NCI-H187 (cell line): ENCODE measurements at regions not wholly inside any gene's neighbourhood (a gene's known extent, or its start where the extent isn't known, plus 50 kb on each side); places are given as distances from the start of the nearest gene placed in this dataset.

Experiments
- DNase-seq, 2 experiments: peaks; one replicate each; lab custom pipeline; 2025; lab: John Stamatoyannopoulos, UW

DNA sequence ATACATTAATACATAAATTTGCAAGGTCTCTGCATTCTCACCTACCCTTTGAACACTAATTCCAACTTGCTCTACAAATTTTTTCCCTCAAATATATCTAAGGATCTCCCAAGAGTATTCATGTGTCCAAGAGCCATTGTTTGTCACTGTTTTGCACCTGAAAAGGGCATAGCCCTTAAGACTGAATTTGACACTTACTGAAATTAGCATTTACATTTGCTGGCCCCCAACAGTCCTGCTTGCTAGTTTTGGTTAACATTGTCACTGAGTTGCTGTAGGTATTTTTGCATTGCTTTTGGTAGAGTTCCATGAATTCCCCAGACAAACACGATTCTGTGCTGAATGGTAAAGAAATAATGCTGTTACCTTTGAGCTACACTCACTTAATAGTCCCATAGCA is 57.3 kb downstream of the KCNA4 start:
- no peak for DNase-seq

DNA sequence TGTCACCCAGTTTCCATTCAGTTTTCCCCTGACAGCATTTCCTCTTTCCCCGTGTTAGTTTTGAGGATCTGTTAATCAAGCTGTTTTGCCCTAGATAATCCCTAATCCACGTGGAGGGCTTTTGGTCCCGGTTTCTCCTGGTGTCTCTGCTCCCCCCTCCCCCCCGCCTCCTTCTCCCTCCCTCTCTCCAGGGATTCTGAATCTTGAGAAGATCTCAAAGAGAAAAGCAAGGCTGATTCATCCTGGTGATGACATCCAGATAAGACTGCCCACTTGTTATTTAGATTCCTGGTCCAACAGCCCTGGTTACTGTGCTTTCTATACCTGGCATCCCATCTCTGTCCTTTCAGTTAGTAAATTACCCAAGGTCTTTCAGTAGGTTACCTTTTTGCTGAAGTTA is 59.4 kb downstream of the KCNA4 start:
- no peak for DNase-seq

DNA sequence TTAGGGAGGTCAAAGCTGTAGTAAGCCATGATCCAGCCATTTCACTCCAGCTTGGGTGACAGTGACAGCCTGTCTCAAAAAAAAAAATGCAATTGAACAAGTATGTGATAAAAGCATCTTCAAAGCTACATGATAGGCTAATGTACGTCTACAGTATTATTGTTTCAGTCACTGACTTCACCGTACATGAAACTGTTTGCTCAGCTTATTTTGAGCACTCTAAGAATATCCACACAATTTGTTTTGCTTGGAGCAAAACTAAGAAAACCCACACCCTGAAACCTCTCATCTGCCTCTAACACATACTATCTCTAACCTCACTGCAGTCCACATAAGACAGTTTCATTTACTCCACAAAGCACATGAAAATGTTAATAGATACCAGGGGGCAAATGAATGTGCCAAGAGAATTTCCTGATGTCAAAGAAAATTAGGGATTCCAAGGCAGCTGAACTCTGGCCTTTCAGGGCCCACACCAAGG is 60.7 kb downstream of the KCNA4 start:
- DNase-seq = no peak

DNA sequence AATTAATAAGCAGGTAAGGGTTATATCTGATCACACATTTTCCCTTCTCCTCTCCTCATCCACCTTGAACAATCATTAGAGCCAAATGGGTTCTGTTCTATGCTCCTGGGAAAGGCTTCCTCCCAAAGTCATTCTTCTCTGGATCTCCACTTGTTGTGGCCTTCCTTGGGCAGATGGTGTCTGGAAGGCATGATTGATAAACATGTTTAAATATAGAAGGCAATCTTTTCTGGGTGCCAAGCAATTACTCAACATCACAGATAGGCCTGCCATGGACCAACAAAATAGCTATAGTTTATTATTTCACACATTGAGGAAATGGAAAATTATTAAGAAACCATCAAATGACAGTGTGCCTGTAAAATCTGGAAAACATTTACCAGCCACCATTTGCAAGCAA is 73.5 kb downstream of the KCNA4 start:
- DNase-seq = no peak

DNA sequence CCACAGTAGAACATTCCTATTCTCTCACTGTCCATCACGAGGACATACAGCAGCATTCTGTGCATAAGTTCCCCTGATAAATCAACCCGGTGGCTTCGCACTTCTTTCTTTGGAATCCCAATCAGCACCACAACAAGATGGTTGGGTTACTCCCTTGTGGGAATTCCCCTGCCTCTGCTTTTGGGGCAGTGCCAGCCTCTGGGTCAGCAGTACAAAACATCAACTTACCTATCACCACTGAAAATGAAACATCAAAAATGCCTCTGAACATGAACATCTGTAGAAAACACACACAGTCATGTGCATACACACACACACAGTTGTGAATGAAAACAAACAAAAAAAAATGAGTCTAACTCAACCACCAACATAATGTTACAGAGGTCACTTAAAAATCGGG is 79.3 kb downstream of the KCNA4 start:
- DNase-seq = no peak

DNA sequence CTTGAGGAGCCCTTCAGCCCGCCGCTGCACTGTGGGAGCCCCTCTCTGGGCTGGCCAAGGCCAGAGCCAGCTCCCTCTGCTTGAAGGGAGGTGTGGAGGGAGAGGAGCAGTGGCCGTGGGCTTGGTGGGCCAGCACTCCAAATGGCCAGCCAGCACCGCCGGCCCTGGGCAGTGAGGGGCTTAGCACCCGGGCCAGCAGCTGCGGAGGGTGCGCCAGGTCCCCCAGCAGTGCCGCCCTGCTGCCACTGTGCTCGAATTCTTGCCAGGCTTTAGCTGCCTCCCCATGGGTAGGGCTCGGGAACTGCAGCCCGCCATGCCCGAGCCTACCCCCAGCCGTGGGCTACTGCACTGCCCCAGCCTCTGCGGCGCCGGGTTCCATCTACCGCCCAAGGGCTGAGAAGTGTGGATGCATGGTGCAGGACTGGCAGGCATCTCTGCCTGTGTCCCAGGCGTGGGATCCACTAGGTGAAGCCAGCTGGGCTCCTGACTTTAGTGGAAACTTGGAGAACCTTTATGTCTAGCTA is 82.7 kb downstream of the KCNA4 start:
- no peak for DNase-seq

DNA sequence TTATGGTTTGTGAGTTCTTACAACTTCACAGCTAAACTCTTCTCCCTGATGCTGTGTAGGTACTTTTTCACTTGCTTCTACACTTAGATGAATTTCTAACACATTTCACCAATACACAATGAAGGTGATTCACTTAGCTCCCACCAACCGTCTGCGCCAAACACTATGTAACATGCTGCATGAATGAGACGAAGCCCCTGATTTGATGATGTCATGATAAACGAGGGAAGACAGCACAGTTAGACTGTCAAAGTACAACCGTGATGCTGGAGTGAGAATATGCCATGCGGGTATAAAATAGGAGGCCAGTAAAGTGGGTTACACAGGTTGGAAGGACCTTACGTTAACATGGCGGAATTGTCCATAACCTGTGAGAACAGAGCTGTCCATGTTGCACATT is 100.8 kb downstream of the KCNA4 start:
- DNase-seq = no peak

DNA sequence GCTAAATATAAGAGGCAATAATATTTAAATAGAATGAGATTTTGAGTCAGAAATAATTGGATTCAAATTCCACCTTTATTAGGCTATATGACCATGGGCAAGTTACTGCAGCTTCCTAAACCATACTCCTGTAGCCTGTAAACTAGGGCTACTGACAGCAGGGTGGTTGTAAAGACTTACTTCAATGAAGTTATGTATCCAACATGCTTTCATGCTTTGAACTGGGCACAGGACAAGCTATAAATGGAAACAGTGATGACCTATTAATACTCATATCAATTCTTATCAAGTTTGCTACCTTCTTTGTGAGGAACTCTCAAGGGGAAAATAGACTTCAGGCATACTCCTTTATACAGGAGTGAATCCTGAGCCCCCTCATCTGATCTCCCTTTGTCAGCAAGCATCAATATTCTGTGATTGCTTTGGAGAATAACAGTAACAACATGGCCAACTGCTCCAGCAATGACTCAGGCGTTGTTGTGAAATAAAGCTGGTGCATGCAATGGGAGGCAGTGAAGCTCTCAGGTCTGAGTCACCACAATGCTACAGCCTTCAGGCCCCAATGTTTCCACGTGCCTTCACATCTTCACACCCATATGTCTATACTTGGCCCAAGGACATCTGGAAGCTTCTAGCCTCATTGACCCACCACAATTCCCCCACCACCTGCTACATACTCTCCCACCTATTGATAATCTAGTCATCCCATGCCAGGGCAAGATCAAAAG is 102.5 kb downstream of the KCNA4 start:
- no peak for DNase-seq

DNA sequence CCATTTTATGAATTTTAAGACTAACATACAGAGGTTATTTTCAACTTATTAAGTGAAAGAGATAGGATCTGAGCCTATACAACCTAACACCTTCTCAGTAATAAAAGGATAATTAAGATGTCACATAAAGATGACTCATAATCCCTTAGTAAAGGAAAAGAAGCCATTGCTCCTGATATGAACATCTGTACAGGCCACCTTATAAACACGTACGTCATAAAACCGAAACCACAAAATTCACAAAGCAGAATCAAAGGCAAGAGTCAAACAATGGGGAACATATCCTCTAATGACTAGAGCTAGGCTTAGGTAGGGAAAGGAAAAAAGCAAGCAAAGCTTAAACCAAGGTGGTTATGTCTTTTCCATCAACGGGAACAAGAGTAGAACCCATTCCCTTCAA is 103.5 kb downstream of the KCNA4 start:
- no peak for DNase-seq

DNA sequence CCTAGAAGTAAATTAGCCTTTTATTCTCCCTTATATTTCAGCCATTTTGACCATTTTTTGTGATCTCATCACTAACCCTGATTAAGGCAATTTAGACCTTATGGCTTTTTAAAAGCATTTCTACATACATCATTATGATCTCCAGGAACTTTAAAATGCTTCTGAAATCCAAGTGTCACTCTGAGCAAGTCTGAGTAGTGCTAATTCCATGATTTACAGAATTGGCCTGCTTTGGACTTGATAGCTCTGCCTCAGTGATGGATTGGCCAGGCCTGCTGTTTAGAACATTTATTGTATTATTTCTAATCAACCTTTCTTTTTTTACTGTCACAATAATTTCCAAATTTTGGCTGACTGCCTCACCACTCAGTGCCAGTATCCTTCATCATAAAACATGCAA is 116.4 kb downstream of the KCNA4 start:
- DNase-seq = no peak

DNA sequence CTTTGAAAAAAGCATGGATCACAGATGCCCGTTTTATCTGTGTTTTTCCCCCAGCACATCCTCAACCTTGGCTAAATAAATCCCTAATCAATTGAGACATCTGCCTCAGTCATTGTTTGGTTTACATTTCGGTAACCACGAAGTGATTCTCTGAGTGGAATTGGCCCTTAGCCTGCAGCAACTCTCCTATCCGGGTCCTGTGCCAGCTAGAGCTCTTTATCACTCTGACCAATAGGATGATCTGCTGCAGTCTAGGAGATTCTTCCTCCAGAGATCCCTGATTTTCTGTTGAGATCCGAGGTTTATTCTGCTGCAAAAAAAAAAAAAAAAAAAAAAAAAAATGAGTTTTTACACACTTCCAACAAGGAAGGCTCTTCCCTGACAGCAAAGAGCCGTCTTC is 137.3 kb downstream of the KCNA4 start:
- DNase-seq = no peak

DNA sequence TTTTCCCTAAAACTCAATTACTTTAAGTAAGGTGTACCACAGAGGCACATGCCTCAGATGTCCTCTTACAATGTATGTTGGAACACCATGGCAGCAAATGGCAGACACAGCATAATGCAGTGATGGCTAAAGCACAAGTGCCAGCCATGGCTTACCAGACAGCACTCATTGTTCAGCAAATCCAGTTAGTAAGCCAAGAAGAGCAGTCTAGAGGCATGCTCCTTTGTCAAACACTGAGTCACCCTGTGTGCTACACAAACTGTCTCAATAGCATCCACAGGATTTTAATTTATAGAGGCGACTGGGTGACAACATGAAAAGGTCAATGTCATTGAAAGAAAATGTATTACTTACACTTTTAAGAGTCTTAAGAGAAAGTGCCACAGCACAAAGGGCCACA is 140.6 kb downstream of the KCNA4 start:
- DNase-seq = no peak

DNA sequence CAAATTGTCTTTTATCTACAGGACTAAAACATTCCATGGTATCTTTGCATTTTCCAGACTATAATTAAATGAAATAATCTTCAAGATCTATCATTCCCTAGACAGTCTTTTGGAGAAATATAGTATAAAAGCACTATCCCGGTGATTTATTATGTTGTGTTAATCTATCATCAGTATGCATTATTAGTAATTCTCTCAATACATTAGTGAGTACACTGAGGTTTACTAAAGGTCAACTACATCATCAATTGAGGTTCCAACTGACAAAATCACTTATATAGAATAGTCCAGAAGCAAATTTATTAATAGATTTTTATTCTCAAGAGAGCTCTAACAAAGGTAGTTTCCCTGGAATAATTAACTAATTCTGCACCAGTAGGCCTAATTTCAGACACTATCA is 169.6 kb downstream of the KCNA4 start:
- no peak for DNase-seq

DNA sequence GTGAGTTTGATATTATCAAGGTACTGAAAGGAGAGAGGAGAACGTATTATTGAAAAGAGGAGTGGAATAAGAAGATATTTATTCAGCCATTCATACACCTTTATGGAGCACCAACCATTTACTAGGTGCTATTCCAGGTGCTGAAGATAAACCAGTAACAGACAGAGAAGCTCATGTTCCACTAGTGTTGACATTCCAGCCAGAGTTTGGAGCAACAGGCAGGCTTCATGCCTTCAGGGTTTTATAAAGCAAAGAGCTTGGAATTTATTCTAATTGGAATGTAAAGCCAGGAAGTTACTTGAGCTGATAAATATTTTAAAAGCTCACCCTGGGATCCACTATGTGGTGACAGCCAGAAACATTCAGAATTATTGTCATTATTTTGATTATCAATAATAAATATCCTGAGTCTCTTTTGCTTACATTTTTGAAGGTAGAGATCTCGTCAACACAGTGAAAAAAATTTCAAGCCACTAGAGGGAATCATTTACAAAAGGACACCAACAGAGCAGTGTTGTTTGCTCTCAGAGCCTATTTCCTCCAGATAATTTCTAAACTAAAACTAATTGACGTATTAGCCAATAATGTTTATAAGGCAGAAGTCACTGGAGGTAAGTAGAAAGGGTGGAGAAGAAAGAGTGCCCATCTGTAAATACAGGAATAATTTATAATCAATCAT is 172.0 kb downstream of the KCNA4 start:
- DNase-seq = no peak

DNA sequence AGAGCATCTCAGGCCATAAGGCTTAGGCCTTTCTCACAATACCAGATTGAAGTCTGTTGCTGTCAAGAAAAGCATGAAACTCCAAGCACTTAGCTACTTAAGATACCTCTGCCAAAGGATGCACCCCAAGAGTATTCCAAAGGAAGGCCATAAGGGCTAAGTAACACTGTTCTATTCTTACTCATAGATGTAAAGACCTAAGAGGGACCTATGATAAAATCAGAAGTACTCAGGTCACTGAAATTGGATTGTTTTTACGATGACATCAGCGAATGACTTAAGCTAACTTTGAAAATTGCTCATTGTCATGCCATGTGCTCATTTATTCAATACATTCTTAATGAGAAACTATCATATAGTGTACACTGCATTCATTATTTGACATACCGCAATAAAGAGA is 172.8 kb downstream of the KCNA4 start:
- no peak for DNase-seq

DNA sequence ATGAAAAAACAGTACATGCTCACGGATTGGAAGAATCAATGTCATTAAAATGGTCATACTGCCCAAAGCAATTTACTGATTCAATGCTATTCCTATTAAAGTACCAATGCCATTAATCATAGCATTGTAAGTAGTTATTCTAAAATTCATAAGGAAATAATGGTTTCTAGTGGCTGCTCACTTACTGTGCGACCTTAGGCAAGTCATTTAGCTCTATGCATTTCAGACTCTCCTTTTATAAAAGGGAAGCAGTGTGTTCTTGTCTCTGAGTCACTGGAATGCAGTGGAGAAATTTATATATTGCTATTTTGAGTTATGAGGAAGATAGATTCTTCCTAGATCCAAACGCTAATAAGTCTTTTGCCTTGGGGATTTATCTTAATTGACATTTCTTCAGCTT is 174.8 kb downstream of the KCNA4 start:
- DNase-seq = no peak

DNA sequence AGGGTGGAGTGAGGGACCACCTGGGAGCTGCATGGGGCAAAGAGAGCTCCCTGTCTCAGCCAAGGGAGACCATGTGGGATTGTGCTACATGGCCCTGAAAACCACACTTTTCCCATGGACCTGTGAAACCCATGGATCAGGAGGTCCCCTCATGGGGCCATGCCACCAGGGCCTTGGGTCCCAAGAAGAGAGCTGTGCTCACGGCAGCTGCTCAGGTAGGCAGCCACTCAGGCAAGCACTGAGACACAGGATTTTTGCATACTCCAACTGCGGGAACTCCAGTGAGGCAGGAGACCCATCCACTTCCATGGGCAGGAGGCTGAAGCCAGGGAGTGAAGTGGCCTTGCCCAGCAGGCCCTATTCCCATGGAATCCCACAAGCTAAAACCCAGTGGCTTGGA is 190.0 kb downstream of the KCNA4 start:
- no peak for DNase-seq

DNA sequence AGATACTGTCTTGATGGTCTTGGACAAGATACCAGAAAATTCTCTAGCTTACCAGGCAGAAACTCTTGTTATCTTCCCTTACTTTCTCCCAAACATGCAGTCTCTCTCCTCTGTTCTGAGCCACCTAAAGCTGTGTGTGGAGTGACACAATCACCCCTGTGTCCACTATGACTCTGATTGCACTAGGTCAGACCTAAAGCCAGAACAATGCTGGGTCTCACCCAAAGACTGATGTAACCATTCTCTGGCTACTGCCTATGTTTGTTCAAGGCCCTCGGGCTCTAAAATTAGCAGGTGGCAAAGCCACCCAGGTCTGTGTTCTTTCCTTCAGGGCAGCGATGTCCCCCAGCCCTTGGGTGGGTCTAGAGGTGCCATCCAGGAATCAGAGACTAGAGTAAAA is 200.5 kb downstream of the KCNA4 start:
- no peak for DNase-seq

DNA sequence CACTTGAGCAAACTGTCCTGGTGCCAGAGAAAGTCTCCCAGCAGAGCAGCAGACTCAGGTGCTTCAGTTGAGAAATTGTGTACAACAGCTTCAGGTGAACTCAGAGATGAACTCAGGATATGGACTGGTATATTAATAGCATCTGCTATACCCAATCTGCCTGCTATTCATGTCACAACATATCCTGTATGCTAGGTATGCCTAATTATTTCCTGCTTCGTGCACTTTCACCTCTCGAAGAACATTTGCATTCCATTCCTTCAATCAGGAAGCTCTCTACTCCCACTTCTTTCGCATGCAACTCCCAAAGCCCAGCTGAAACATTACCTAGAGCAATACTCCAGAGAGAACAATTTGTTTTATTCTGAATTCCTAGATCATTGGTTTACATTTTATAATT is 207.7 kb downstream of the KCNA4 start:
- no peak for DNase-seq

DNA sequence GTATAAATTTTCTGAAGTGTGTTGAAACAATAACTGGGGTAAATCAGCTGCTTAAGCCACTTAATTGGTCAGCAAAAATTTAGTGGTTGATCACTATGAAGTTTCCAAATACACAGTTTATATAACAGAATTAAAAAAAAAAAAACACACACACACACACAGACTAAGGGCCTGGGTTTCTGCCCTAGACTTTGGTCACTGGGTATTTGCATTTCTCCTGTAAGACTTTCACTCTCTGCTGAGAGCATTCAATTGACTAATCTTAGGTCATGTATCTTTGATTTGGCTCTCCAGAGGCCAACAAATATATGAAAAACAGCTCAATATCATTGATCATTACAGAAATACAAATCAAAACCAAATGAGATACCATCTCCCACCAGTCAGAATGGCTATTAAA is 214.3 kb downstream of the KCNA4 start:
- DNase-seq = no peak

DNA sequence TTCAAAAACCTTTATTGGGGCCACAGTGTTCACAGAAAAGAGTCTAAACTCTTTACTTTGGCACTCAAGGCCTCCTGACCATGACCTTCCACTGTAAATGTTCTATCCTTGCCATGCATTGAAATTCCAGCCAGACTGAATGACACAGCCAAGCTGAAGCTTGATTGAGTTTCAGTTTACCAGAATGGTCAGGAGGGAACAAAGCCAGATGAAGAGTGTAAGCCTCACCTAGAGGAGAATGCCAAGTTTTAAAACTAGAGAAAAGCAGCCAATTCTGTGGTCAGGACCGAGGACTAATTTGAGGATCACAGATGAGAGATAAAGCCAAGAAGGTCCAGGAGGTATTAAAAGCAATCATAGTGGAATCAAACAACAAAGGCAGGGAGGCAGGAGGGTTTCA is 215.3 kb downstream of the KCNA4 start:
- no peak for DNase-seq

DNA sequence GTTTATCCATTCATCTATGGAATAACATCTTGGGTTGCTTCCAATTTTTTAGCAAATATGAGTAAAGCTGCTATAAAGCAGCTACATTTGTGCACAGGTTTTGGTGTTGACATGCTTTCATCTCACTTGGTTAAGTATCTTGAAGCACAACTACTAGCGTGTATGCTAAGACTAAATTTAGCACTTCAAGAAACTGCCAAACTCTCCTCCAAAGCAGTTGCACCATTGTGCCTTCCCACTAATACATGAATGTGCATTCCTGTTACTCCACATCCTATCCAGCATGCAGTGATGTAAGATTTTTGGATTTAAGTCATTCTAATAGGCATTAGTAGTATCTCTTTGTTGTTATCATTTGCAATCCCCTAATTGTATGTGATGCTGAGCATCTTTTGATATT is 230.7 kb downstream of the KCNA4 start:
- DNase-seq = no peak

DNA sequence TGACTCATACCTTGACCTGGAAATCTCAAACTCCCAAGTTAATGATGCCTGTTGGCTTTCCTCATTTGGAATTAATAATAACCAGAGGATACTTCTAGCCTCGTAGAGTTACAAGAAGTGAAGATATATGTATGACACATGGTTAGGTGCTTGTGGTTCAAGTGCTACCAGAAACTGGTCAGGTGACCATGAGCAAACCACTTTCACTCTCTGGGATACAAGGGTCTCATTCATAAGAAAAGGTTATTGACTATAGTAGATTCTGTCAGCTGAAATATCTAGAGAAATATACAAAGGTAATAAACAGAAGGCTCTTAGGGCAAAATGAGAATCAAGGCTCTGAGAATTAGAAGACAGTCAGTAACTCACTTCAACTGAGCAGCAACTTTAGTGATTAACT is 233.3 kb downstream of the KCNA4 start:
- no peak for DNase-seq

DNA sequence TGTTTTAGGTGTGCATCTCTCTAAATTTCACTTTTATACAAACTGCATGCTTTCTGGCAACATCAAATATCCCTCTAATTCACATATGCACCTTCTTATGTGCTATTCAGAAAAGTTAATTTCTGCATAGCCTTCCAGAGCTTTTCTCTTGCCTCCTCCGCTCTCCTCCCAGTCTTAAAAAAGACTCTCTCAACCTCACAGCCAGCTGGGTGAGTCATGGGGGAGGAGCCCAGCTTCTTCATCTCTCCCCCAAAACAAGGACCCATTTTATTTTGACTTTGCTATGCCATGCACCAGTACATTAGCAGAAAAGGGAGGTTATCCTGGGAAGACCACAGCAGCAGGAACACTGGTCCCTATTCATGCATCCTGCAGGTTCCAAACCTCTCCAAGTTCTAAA is 234.4 kb downstream of the KCNA4 start:
- DNase-seq = no peak
